SH-SY5Y (cell line): ENCODE measurements at regions not wholly inside any gene's neighbourhood (a gene's known extent, or its start where the extent isn't known, plus 50 kb on each side); places are given as distances from the start of the nearest gene placed in this dataset.

Experiments
- GATA2 ChIP-seq: IDR thresholded peaks from 2 replicates; pipeline ENCODE4 v1.6.1; 2011; ENCODE audit warnings: mild to moderate bottlenecking, low read depth, low read length
- GATA3 ChIP-seq: IDR thresholded peaks from 2 replicates; pipeline ENCODE4 v1.6.1; 2011; ENCODE audit warnings: low read depth, mild to moderate bottlenecking, low read length, moderate library complexity

DNA sequence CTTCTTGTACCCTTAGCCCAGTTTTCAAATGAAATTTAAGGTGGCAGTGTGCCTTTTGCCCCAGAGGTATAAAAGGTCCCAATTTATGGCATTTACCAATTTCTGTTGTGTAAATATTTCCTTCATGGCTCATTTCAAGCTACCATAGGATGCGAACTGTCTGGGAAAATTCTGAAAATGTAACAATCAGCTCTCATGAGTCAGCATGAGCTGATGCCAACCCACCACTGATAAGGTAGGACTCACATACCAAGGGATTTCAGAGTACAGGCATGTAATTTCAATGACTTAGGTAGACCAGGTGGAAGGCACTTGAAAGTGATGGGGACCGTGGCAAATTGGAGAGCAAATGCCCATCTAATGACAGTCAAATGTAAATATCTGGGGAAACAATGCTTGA is 169.5 kb downstream of the TTC8 start:
- TF ChIP-seq GATA2 (no peak), GATA3 (no peak)
